Keratinocyte (primary cell): ENCODE measurements at regions not wholly inside any gene's neighbourhood (a gene's known extent, or its start where the extent isn't known, plus 50 kb on each side); places are given as distances from the start of the nearest gene placed in this dataset.

Source experiments
- CTCF ChIP-seq, 3 experiments: IDR thresholded peaks in 1 of 3; conservative IDR thresholded peaks in 1 of 3; optimal IDR thresholded peaks in 1 of 3; 2 replicates in 2 of 3; 3 replicates in 1 of 3; pipeline versions ENCODE3 to v1.5.1; 2011; ENCODE audit warnings: low read length in 3 of 3, mild to moderate bottlenecking in 3 of 3, moderate library complexity in 2 of 3, control low read depth in 1 of 3, inconsistent platforms in 1 of 3; ENCODE audit not compliant: insufficient read depth in 2 of 3; ENCODE audit errors: extremely low read depth in 1 of 3
- EZH2 ChIP-seq: IDR thresholded peaks from one replicate; pipeline ENCODE4 v1.6.1; 2012; ENCODE audit warnings: inconsistent platforms, mild to moderate bottlenecking, low read length, moderate library complexity

- no peak for TF ChIP-seq CTCF (optimal IDR thresholded peaks at IDR 0.05 in 1 of 3, IDR thresholded peaks at IDR 0.05 in 1 of 3, conservative IDR thresholded peaks at IDR 0.05 in 1 of 3; ENCODE audit: extremely low read depth in 1 of 3, insufficient read depth in 2 of 3, low read length in 3 of 3)
- TF ChIP-seq EZH2 = no peak
Measured at GRCh38 chr1:195714248-195714647, 894.0 kb downstream of the KCNT2 start.
